Breast epithelium (tissue), 3 donors: ENCODE measurements at regions not wholly inside any gene's neighbourhood (a gene's known extent, or its start where the extent isn't known, plus 50 kb on each side); places are given as distances from the start of the nearest gene placed in this dataset.

Experiments
- POLR2A ChIP-seq: fragments of 450-650 bp; IDR thresholded peaks from one replicate; pipeline ENCODE4 v1.6.1; 2016; ENCODE audit warnings: antibody characterized with exemption, mild to moderate bottlenecking, moderate library complexity
- TF ChIP-seq, protein P1 (sequence below), 3 donors: fragments of 450-650 bp; IDR thresholded peaks; one replicate each; pipeline ENCODE4 v1.5.1; 2016 to 2017; ENCODE audit warnings: antibody characterized with exemption in 3 of 3, mild to moderate bottlenecking in 3 of 3, moderate library complexity in 3 of 3

DNA sequence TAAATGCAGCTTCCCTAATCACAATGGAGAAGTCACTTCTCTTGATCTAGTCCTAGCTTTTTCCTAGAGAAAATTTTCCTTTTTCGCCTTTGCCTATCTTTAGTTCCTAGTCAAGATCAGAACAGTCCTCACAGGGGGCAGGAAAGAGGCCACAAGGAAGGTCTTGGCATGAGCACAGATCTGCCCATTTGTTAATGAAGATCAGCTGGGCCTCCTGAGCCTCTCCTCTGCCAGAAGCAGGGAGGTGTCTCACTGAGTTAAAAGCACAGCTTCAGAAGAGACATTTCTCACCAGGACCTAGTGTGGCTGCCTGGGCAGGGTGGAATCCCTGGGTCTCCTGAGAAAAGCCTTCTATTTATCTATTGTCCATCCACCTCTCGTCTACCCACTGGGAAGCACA, 357.8 kb downstream of the TMEM38B start:
- no peak for TF ChIP-seq POLR2A
- TF ChIP-seq, protein P1, sequence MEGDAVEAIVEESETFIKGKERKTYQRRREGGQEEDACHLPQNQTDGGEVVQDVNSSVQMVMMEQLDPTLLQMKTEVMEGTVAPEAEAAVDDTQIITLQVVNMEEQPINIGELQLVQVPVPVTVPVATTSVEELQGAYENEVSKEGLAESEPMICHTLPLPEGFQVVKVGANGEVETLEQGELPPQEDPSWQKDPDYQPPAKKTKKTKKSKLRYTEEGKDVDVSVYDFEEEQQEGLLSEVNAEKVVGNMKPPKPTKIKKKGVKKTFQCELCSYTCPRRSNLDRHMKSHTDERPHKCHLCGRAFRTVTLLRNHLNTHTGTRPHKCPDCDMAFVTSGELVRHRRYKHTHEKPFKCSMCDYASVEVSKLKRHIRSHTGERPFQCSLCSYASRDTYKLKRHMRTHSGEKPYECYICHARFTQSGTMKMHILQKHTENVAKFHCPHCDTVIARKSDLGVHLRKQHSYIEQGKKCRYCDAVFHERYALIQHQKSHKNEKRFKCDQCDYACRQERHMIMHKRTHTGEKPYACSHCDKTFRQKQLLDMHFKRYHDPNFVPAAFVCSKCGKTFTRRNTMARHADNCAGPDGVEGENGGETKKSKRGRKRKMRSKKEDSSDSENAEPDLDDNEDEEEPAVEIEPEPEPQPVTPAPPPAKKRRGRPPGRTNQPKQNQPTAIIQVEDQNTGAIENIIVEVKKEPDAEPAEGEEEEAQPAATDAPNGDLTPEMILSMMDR (IDR thresholded peaks at IDR 0.05) = no peak
